Memory B cell (primary cell): ENCODE measurements at regions not wholly inside any gene's neighbourhood (a gene's known extent, or its start where the extent isn't known, plus 50 kb on each side); places are given as distances from the start of the nearest gene placed in this dataset.
"Not testable (repeated sequence)": the region's sequence is repeated elsewhere in the genome, so short reads cannot be mapped to it uniquely, and the experiment has no call there.

Experiments
- ATAC-seq: fragments of 150-1000 bp; cut with Tn5 transposase; 2 replicates; pipeline ENCODE4 v1.10.0; 2021; ENCODE audit warnings: low read depth, mild to moderate bottlenecking, moderate library complexity
- DNase-seq, 2 donors: peaks; one replicate each; pipeline ENCODE4 v3.0.0; 2022; ENCODE audit warnings: low spot score in 2 of 2
- H3K27ac Mint-ChIP-seq: one replicate; pipeline ENCODE4 v1.8.0; 2022; ENCODE audit warnings: mild to moderate bottlenecking, moderate library complexity, mixed read lengths
- H3K27me3 Mint-ChIP-seq: one replicate; pipeline ENCODE4 v1.8.0; 2022; ENCODE audit warnings: mixed read lengths
- H3K36me3 Mint-ChIP-seq: one replicate; pipeline ENCODE4 v1.8.0; 2022; ENCODE audit warnings: mild to moderate bottlenecking, mixed read lengths
- H3K4me1 Mint-ChIP-seq: one replicate; pipeline ENCODE4 v1.8.0; 2022; ENCODE audit warnings: mixed read lengths
- H3K4me3 Mint-ChIP-seq: one replicate; pipeline ENCODE4 v1.8.0; 2022; ENCODE audit warnings: mild to moderate bottlenecking, moderate library complexity, mixed read lengths
- H3K9me3 Mint-ChIP-seq: one replicate; pipeline ENCODE4 v1.8.0; 2022; ENCODE audit warnings: mixed read lengths

DNA sequence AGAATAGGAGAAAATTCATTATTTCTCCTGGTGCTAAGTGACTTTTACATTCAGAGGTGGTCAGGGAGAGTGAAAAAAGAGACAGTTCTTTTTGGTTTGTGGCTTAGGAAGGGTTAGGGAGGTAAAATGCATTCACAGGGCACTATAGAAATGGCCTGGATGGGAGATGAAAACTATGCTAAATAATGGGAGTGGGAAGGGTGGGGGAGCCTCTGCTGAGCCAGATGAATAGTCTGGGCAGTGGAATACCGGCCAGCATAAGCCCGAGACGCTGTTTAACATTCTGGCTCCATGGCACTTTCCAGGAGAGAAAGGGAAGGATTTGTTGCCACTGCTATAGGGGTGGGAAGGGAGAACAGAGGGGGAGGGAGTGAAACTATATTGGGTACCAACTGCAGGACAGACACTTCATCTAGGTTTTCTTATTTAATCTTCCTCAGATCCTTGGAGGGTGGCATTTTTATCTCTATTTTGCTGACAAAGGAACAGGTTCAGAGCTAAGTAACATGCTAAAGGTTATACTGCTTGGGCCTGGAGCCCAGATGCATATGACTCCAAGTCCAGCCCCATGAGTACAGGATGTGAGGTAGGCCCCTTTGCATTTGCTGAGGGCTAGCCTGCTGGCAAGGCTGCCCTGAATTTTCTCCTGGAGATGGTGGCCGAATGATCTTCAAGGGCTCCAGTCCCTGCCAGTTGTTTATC is 372.4 kb downstream of the CCSER2 start:
- ATAC-seq (no peak), DNase-seq (no peak)
- H3K36me3 Mint-ChIP-seq, result no peaks in the 10 kb centered on the region
- H3K27me3 Mint-ChIP-seq, result peaks cover 2% of the 10 kb centered on the region
- H3K27ac Mint-ChIP-seq, result no peak overlapping the region
- no peaks in the 10 kb centered on the region for H3K9me3 Mint-ChIP-seq
- H3K4me3 Mint-ChIP-seq, result no peak overlapping the region
- H3K4me1 Mint-ChIP-seq, result no peaks in the 10 kb centered on the region

GRCh38 chr10:84701370-84701720 is 373.0 kb downstream of the CCSER2 start:
- Mint-ChIP-seq H3K4me3 (no peak overlapping the region), H3K27me3 (peaks cover 2% of the 10 kb centered on the region), H3K9me3 (no peaks in the 10 kb centered on the region), H3K4me1 (no peaks in the 10 kb centered on the region), H3K36me3 (no peaks in the 10 kb centered on the region), H3K27ac (no peak overlapping the region)
- ATAC-seq (no peak), DNase-seq (no peak)

DNA sequence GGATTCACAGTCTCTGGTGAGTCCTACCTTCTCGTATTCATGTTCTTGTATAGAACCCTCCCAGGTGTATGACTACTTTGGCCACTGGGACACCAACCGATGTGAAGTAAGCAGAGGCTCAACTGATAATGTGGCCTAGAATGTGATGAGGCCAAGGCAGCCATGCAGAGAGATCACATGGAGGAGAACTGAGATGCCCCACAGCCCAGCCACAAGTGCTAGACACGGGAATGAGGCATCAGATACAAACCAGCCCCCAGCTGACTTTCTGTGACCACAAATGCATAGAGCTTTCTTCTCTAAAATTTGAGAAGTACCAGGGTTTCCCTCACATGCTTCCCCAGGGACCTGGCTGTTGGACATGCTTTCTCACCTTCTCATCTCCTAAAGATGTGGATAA is 375.7 kb downstream of the CCSER2 start:
- Mint-ChIP-seq H3K9me3 (no peaks in the 10 kb centered on the region), H3K27me3 (no peaks in the 10 kb centered on the region), H3K4me1 (no peaks in the 10 kb centered on the region), H3K4me3 (no peak overlapping the region), H3K27ac (no peak overlapping the region), H3K36me3 (no peaks in the 10 kb centered on the region)
- DNase-seq (no peak), ATAC-seq (no peak)

GRCh38 chr10:84706431-84706830 is 378.0 kb downstream of the CCSER2 start:
- no peaks in the 10 kb centered on the region for H3K27me3 Mint-ChIP-seq
- no peak for DNase-seq
- peaks cover 3% of the 10 kb centered on the region for H3K9me3 Mint-ChIP-seq
- no peak overlapping the region for H3K4me3 Mint-ChIP-seq
- ATAC-seq, result no peak
- no peaks in the 10 kb centered on the region for H3K4me1 Mint-ChIP-seq
- no peak overlapping the region for H3K27ac Mint-ChIP-seq
- H3K36me3 Mint-ChIP-seq, result no peaks in the 10 kb centered on the region

DNA sequence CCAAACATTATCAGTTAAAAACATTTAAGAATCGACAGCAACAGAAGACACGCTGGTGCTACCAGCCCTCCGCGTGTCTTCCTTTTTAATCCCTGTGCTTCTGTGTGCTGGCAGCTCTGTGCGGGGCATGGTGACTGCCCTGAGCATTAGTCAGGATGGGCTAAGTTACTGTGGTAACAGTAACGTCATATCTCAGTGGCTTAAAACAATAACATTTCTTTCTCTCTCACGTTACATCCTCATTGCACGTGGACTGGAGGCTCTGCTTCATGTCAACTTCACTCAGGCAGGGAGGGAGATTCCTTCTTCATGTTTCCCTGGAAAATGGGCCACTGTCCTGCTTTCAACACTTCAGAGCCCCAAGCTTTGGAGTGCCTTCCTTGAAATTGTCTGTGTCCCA is 378.5 kb downstream of the CCSER2 start:
- H3K27ac Mint-ChIP-seq, result no peak overlapping the region
- no peak for ATAC-seq

GRCh38 chr10:84715911-84716310 is 387.5 kb downstream of the CCSER2 start:
- no peak overlapping the region for H3K4me3 Mint-ChIP-seq
- H3K4me1 Mint-ChIP-seq, result no peaks in the 10 kb centered on the region
- DNase-seq (no peak), ATAC-seq (no peak)
- no peaks in the 10 kb centered on the region for H3K36me3 Mint-ChIP-seq
- no peak overlapping the region for H3K27ac Mint-ChIP-seq
- H3K27me3 Mint-ChIP-seq, result peaks cover 2% of the 10 kb centered on the region
- H3K9me3 Mint-ChIP-seq, result peaks cover 2% of the 10 kb centered on the region

More for the DNA sequence above, 378.5 kb downstream of the CCSER2 start:
- Mint-ChIP-seq H3K9me3 (peaks cover 3% of the 10 kb centered on the region), H3K4me1 (no peaks in the 10 kb centered on the region), H3K4me3 (no peak overlapping the region), H3K27me3 (no peaks in the 10 kb centered on the region), H3K36me3 (no peaks in the 10 kb centered on the region)
- no peak for DNase-seq

DNA sequence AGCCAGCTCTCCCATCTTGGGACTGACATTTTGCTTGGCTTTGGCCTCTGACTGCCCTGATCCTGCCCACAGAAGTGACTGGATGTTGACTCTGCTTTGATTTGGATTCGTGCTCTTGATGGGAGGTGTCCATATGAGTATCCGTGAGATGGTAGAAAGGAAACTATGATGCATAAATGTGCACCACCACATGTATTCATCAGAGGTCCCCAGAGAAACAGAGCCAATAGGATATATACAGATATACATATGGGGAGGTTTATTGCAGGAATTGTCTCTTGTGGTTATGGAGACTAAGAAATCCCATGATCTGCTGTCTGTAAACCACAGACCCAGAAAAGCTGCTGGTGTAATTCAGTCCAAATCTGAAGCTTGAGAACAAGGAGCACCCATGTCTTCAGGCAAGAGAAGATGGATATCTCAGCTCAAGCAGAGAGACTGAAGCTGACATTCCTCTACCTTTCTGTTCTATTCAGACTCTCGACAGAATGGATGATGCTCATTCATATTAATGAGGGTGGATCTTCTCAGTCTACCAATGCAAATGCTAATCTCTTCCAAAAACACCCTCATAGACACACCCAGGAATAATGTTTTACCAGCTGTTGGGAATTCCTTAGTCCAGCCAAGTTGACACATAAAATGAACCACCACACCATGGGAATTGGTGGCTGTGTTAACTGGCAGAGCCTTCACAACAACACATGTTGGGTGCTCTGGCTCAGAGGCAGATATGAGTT is 390.7 kb downstream of the CCSER2 start:
- ATAC-seq (no peak), DNase-seq (no peak)
- Mint-ChIP-seq H3K9me3 (no peaks in the 10 kb centered on the region), H3K27me3 (peaks cover 3% of the 10 kb centered on the region), H3K4me3 (no peak overlapping the region), H3K4me1 (no peaks in the 10 kb centered on the region), H3K36me3 (no peaks in the 10 kb centered on the region), H3K27ac (no peak overlapping the region)

DNA sequence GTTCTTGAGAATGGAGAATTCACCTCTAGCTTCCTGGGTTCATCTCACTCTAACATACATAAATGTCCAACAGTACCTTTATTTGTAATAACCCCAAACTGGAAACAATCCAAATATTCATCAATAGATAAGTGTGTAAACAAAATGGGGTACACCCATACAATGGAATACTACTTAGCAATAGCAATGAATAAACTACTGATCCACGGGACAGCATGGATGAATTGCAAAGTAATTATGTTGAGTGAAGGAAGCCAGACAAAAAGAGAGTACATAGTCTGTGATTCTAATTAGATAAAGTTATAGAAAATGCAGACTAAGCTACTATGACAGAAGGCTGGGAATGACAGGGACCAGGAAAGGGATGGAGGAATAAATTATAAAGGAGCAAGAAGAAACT is 391.3 kb downstream of the CCSER2 start:
- peaks cover 3% of the 10 kb centered on the region for H3K27me3 Mint-ChIP-seq
- no peak overlapping the region for H3K27ac Mint-ChIP-seq
- H3K4me1 Mint-ChIP-seq, result no peaks in the 10 kb centered on the region
- H3K9me3 Mint-ChIP-seq, result no peaks in the 10 kb centered on the region
- no peak for DNase-seq
- H3K4me3 Mint-ChIP-seq, result no peak overlapping the region
- ATAC-seq, result no peak
- H3K36me3 Mint-ChIP-seq, result no peaks in the 10 kb centered on the region

DNA sequence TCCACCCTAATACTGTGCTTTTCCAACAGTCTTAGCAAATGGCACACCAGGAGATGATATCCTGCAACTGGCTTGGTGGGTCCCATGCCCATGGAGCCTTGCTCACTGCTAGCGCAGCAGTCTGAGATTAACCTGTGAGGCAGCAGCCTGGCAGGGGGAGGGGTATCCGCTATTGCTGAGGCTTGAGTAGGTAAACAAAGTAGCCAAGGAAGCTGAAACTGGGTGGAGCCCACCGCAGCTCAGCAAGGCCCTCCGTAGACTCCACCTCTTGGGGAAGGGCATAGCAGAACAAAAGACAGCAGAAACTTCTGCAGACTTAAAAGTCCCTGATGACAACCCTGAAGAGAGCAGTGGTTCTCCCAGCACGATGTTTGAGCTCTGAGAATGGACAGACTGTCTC is 399.0 kb downstream of the CCSER2 start:
- no peaks in the 10 kb centered on the region for H3K4me1 Mint-ChIP-seq
- H3K4me3 Mint-ChIP-seq, result no peak overlapping the region
- DNase-seq (no peak), ATAC-seq (no peak)
- H3K27ac Mint-ChIP-seq, result no peak overlapping the region
- H3K36me3 Mint-ChIP-seq, result no peaks in the 10 kb centered on the region
- H3K9me3 Mint-ChIP-seq, result peaks cover 10% of the 10 kb centered on the region
- H3K27me3 Mint-ChIP-seq, result no peaks in the 10 kb centered on the region

DNA sequence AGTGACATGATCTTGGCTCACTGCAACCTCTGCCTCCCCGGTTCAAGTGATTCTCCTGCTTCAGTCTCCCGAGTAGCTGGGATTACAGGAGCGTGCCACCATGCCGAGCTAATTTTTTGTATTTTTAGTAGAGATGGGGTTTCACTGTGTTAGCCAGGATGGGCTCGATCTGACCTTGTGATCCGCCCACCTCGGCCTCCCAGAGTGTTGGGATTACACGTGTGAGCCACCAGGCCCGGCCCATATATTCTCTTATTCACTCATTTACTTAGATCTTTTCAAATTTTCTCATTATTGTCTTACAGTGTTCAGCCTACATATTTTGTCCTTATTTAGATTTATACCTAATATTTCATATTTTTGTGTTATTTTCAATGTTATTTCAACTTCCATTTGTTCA is 410.7 kb downstream of the CCSER2 start:
- not testable (repeated sequence) for H3K27me3 Mint-ChIP-seq, H3K9me3 Mint-ChIP-seq, DNase-seq, H3K36me3 Mint-ChIP-seq, H3K4me3 Mint-ChIP-seq, H3K27ac Mint-ChIP-seq, H3K4me1 Mint-ChIP-seq, ATAC-seq

GRCh38 chr10:84739641-84740040 is 411.3 kb downstream of the CCSER2 start:
- Mint-ChIP-seq H3K4me1 (no peaks in the 10 kb centered on the region), H3K4me3 (no peak overlapping the region), H3K9me3 (peaks cover 4% of the 10 kb centered on the region), H3K27ac (no peak overlapping the region), H3K36me3 (no peaks in the 10 kb centered on the region), H3K27me3 (no peaks in the 10 kb centered on the region)
- DNase-seq (no peak), ATAC-seq (no peak)

GRCh38 chr10:84743483-84743882 is 415.1 kb downstream of the CCSER2 start:
- DNase-seq (no peak), ATAC-seq (no peak)
- Mint-ChIP-seq H3K4me3 (no peak overlapping the region), H3K27ac (no peak overlapping the region), H3K36me3 (no peaks in the 10 kb centered on the region), H3K4me1 (no peaks in the 10 kb centered on the region), H3K9me3 (peaks cover 6% of the 10 kb centered on the region), H3K27me3 (peaks cover 2% of the 10 kb centered on the region)

- Mint-ChIP-seq H3K27ac (no peak overlapping the region), H3K36me3 (no peaks in the 10 kb centered on the region)
- ATAC-seq, result no peak
These were observed 426.9 kb downstream of the CCSER2 start for GRCh38 chr10:84755311-84755710.

GRCh38 chr10:84756653-84757052 is 428.3 kb downstream of the CCSER2 start:
- not testable (repeated sequence) for H3K27ac Mint-ChIP-seq, H3K4me3 Mint-ChIP-seq, DNase-seq, H3K9me3 Mint-ChIP-seq, H3K27me3 Mint-ChIP-seq, H3K36me3 Mint-ChIP-seq, H3K4me1 Mint-ChIP-seq, ATAC-seq

More at GRCh38 chr10:84755311-84755710, 426.9 kb downstream of the CCSER2 start:
- H3K4me3 Mint-ChIP-seq, result no peak overlapping the region
- H3K27me3 Mint-ChIP-seq, result no peaks in the 10 kb centered on the region
- H3K9me3 Mint-ChIP-seq, result no peaks in the 10 kb centered on the region
- H3K4me1 Mint-ChIP-seq, result no peaks in the 10 kb centered on the region
- no peak for DNase-seq
